Fibroblast of the aortic adventitia (primary cell): ENCODE measurements at regions not wholly inside any gene's neighbourhood (a gene's known extent, or its start where the extent isn't known, plus 50 kb on each side); places are given as distances from the start of the nearest gene placed in this dataset.

ENCODE experiments used
- DNase-seq: peaks from one replicate; pipeline ENCODE4 v3.0.0-alpha.2; 2010; ENCODE audit warnings: low read depth
- H3K4me3 ChIP-seq: 2 replicates; pipeline ENCODE4 v1.5.1; 2011; ENCODE audit warnings: low read depth, mild to moderate bottlenecking, control low read depth, low read length, moderate library complexity
- CTCF ChIP-seq: IDR thresholded peaks from 2 replicates; pipeline ENCODE4 v1.5.1; 2011; ENCODE audit warnings: mild to moderate bottlenecking, low read length, control low read depth, inconsistent platforms; ENCODE audit not compliant: insufficient read depth

- DNase-seq, result no peak
- no peak for TF ChIP-seq CTCF
- H3K4me3 ChIP-seq, result no peak overlapping the region
Observed at GRCh38 chr11:57100638-57101331, 81.0 kb upstream of the LRRC55 start.

- no peak for TF ChIP-seq CTCF
- no peak for DNase-seq
- H3K4me3 ChIP-seq, result no peak overlapping the region
Observed at GRCh38 chr11:57103899-57104605, 77.7 kb upstream of the LRRC55 start.

GRCh38 chr11:57109331-57109730 lies 72.4 kb upstream of the LRRC55 start:
- no peak for DNase-seq
- TF ChIP-seq CTCF, result no peak
- no peak overlapping the region for H3K4me3 ChIP-seq

- TF ChIP-seq CTCF, result no peak
- no peak overlapping the region for H3K4me3 ChIP-seq
- no peak for DNase-seq
Observed at GRCh38 chr11:57111619-57112018, 70.1 kb upstream of the LRRC55 start.

- peak; percentile 61 for TF ChIP-seq CTCF
- H3K4me3 ChIP-seq, result no peak overlapping the region
- peak; percentile 58 for DNase-seq
Observed at GRCh38 chr11:57116654-57117053, 65.1 kb upstream of the LRRC55 start.

GRCh38 chr11:57120192-57120965 lies 61.4 kb upstream of the LRRC55 start:
- no peak for DNase-seq
- no peak overlapping the region for H3K4me3 ChIP-seq
- no peak for TF ChIP-seq CTCF
